ENCODE measurements at regions not wholly inside any gene's neighbourhood (a gene's known extent, or its start where the extent isn't known, plus 50 kb on each side); places are given as distances from the start of the nearest gene placed in this dataset.

DNA sequence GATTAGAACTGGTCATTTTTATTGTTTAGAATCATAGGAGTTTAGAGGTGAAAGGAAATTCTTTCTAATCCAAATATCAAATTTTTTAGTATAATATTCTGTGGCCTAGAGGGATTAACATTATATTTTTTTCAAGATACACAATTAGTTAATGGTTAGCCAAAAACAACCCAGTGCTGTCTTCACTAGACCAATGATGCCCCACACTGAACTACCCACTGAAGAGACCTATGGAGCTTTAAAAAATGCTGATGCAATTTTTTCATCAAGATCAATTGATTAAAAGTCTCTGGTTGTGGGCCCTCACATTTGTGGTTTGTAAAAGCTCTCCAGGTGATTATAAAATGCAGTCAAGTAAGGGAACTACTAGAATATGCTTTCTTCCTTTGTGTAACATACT, 274.1 kb upstream of the C9orf72 start:
- TF ChIP-seq, protein P1, sequence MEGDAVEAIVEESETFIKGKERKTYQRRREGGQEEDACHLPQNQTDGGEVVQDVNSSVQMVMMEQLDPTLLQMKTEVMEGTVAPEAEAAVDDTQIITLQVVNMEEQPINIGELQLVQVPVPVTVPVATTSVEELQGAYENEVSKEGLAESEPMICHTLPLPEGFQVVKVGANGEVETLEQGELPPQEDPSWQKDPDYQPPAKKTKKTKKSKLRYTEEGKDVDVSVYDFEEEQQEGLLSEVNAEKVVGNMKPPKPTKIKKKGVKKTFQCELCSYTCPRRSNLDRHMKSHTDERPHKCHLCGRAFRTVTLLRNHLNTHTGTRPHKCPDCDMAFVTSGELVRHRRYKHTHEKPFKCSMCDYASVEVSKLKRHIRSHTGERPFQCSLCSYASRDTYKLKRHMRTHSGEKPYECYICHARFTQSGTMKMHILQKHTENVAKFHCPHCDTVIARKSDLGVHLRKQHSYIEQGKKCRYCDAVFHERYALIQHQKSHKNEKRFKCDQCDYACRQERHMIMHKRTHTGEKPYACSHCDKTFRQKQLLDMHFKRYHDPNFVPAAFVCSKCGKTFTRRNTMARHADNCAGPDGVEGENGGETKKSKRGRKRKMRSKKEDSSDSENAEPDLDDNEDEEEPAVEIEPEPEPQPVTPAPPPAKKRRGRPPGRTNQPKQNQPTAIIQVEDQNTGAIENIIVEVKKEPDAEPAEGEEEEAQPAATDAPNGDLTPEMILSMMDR (IDR thresholded peaks at IDR 0.05; ENCODE audit: low read depth, low read length), result no peak
- TF ChIP-seq EZH2phosphoT487 (IDR thresholded peaks at IDR 0.05; ENCODE audit: low read depth), result no peak
